Heart left ventricle (tissue), 16 donors: ENCODE measurements at regions not wholly inside any gene's neighbourhood (a gene's known extent, or its start where the extent isn't known, plus 50 kb on each side); places are given as distances from the start of the nearest gene placed in this dataset.

Experiments used
- ATAC-seq, 4 donors: fragments of 200-7000 bp; cut with Tn5 transposase; one replicate each; pipeline ENCODE4 v1.9.1; 2020 to 2022; ENCODE audit warnings: moderate library complexity in 4 of 4, mild to moderate bottlenecking in 3 of 4, moderate number of reproducible peaks in 1 of 4
- DNase-seq, 5 donors: peaks; one replicate each; pipeline ENCODE4 v3.0.0-alpha.2; 2020
- H3K27ac ChIP-seq, 12 donors: fragments of 200-600 bp; sonication (generic) in 4 of 12; one replicate each; pipeline versions ENCODE4 v1.5.0 to v1.8.0; 2016 to 2022; ENCODE audit warnings: mild to moderate bottlenecking in 2 of 12
- H3K27me3 ChIP-seq, 9 donors: fragments of 200-600 bp; sonication (generic) in 2 of 9; one replicate each; pipeline versions ENCODE4 v1.5.1 to v1.8.0; 2016 to 2022; ENCODE audit warnings: mild to moderate bottlenecking in 3 of 9
- H3K36me3 ChIP-seq, 9 donors: fragments of 200-600 bp; sonication (generic) in 2 of 9; one replicate each; pipeline versions ENCODE4 v1.5.0 to v1.8.0; 2018 to 2022; ENCODE audit warnings: mild to moderate bottlenecking in 2 of 9
- H3K4me1 ChIP-seq, 12 donors: fragments of 200-600 bp; sonication (generic) in 4 of 12; one replicate each; pipeline versions ENCODE4 v1.5.0 to v1.8.0; 2016 to 2022; ENCODE audit warnings: mild to moderate bottlenecking in 3 of 12
- H3K4me3 ChIP-seq, 12 donors: fragments of 200-600 bp; sonication (generic) in 4 of 12; one replicate each; pipeline versions ENCODE4 v1.5.0 to v1.8.0; 2017 to 2022; ENCODE audit warnings: mild to moderate bottlenecking in 9 of 12, moderate library complexity in 4 of 12
- H3K9me3 ChIP-seq, 12 donors: fragments of 200-600 bp; sonication (generic) in 4 of 12; one replicate each; pipeline versions ENCODE4 v1.5.0 to v1.8.0; 2016 to 2022; ENCODE audit warnings: mild to moderate bottlenecking in 1 of 12
- CTCF ChIP-seq, 12 donors: fragments of 200-600 bp; sonication (generic) in 4 of 12; IDR thresholded peaks; one replicate each; pipeline versions ENCODE4 v1.5.0 to v1.8.0; 2018 to 2022; ENCODE audit warnings: antibody characterized with exemption in 12 of 12, mild to moderate bottlenecking in 5 of 12
- POLR2A ChIP-seq, 2 donors: fragments of 450-650 bp; IDR thresholded peaks; one replicate each; pipeline ENCODE4 v1.6.1; 2017; ENCODE audit warnings: antibody characterized with exemption in 2 of 2, mild to moderate bottlenecking in 2 of 2, moderate library complexity in 2 of 2
- WGBS, 4 donors: extraction: QIAGEN DNeasy Blood & Tissue Kit in 2 of 4; methylation state at CpG; one replicate each; pipeline versions ENCODE4 v1.1.5 to v1.1.7; 2013 to 2018; 5-methylcytosine and 5-hydroxymethylcytosine counted together
- intact Hi-C, 10 donors: fragments of 100-400 bp; cut with DNase I; formaldehyde crosslinking; loops; one replicate each; pipeline versions ENCODE4 v1.11.1 to v1.14.2; 2022
- donor health status: ischemic (EF 13 %, LVEDD 7.1; RV severe dilation, severe dysfunction).
- donor health status: healthy with polysubstance abuse.
- donor health status: DM: no; HTN: yes; CAD: no.
- donor health status: DM: no; HTN: no; CAD: no.
- donor health status: ischemic (EF 25% LVEDD 6.9; RV normal size, moderate dysfunction).
- donor health status: ischemic (EF 25% LVEDD 5.7; RV mildly dilated, moderate dysfunction).
- donor health status: healthy.
- donor health status: DM: yes; HTN: yes; CAD: no.
- donor health status: ischemic (EF 35%, LVEDD 5.7; RV mildly dilated, moderate dysfunction).
- donor health status: nonischemic (EF 11% LVEDD 7.7; RV severe dilation, severe dysfunction).
- donor health status: DM: yes; HTN: yes; CAD: no.
- donor health status: PGD.
- donor health status: ischemic (EF 29% LVEDD 5.4; RV normal size, mild dysfunction).
- donor health status: nonischemic (EF 23%, LVEDD 6.1; RV moderate dilation, normal function).

GRCh38 chr21:24910591-24910990 lies 696.7 kb downstream of the MRPL39 start:
- WGBS, 4 donors, result 24 to 29% (median 26%) methylated on average over 1 of the region's 1 CpG
- Histone ChIP-seq H3K27me3 (no peaks in the 10 kb centered on the region), H3K27ac (no peak overlapping the region), H3K36me3 (no peaks in the 10 kb centered on the region), H3K9me3 (no peaks in the 10 kb centered on the region), H3K4me3 (no peak overlapping the region), H3K4me1 (no peaks in the 10 kb centered on the region)
- TF ChIP-seq CTCF (IDR thresholded peaks at IDR 0.05) (no peak), POLR2A (IDR thresholded peaks at IDR 0.05) (no peak)
- ATAC-seq, result no peak
- intact Hi-C loops, result no loop called here
- DNase-seq, result no peak

- Histone ChIP-seq H3K27me3 (no peaks in the 10 kb centered on the region), H3K4me1 (no peaks in the 10 kb centered on the region), H3K36me3 (no peaks in the 10 kb centered on the region), H3K4me3 (no peak overlapping the region), H3K27ac (no peak overlapping the region), H3K9me3 (peaks cover 0 to 3% (median 0%) of the 10 kb centered on the region in 12 donors)
- no peak for TF ChIP-seq POLR2A (IDR thresholded peaks at IDR 0.05)
- no peak for TF ChIP-seq CTCF (IDR thresholded peaks at IDR 0.05)
- intact Hi-C loops, result no loop called here
- ATAC-seq (no peak), DNase-seq (no peak)
- 35 to 44% (median 38%) methylated on average over 1 of the region's 1 CpG for WGBS, 4 donors
Observed at GRCh38 chr21:24903994-24904635, 703.2 kb downstream of the MRPL39 start.

GRCh38 chr21:24899138-24899537 lies 708.1 kb downstream of the MRPL39 start:
- no peaks in the 10 kb centered on the region for H3K27me3 ChIP-seq
- no peaks in the 10 kb centered on the region for H3K4me1 ChIP-seq
- intact Hi-C loops, result loop anchor here in 9 of 10 donors (5.0 to 10.0 kb wide), 4 partner anchors 413 to 488 kb away; no protein-coding TSS in a partner anchor
- DNase-seq (no peak), ATAC-seq (no peak)
- H3K27ac ChIP-seq, result no peak overlapping the region
- TF ChIP-seq POLR2A (IDR thresholded peaks at IDR 0.05), result no peak
- no peak for TF ChIP-seq CTCF (IDR thresholded peaks at IDR 0.05)
- no peaks in the 10 kb centered on the region for H3K36me3 ChIP-seq
- 76 to 86% (median 80%) methylated on average over 2 of the region's 2 CpGs for WGBS, 4 donors
- H3K4me3 ChIP-seq, result no peak overlapping the region
- H3K9me3 ChIP-seq, result peaks cover 0 to 3% (median 0%) of the 10 kb centered on the region in 12 donors

GRCh38 chr21:24897883-24898282 lies 709.4 kb downstream of the MRPL39 start:
- DNase-seq (no peak), ATAC-seq (no peak)
- H3K4me1 ChIP-seq, result no peaks in the 10 kb centered on the region
- no peak overlapping the region for H3K4me3 ChIP-seq
- peaks cover 0 to 3% (median 0%) of the 10 kb centered on the region in 12 donors for H3K9me3 ChIP-seq
- no peak overlapping the region for H3K27ac ChIP-seq
- TF ChIP-seq CTCF (IDR thresholded peaks at IDR 0.05), result no peak
- no peak for TF ChIP-seq POLR2A (IDR thresholded peaks at IDR 0.05)
- no peaks in the 10 kb centered on the region for H3K36me3 ChIP-seq
- no peaks in the 10 kb centered on the region for H3K27me3 ChIP-seq
- intact Hi-C loops, result loop anchor here in 9 of 10 donors (5.0 to 10.0 kb wide), 4 partner anchors 414 to 489 kb away; no protein-coding TSS in a partner anchor
- 77 to 91% (median 81%) methylated on average over 1 of the region's 1 CpG for WGBS, 4 donors
